ENCODE measurements at regions not wholly inside any gene's neighbourhood (a gene's known extent, or its start where the extent isn't known, plus 50 kb on each side); places are given as distances from the start of the nearest gene placed in this dataset.

DNA sequence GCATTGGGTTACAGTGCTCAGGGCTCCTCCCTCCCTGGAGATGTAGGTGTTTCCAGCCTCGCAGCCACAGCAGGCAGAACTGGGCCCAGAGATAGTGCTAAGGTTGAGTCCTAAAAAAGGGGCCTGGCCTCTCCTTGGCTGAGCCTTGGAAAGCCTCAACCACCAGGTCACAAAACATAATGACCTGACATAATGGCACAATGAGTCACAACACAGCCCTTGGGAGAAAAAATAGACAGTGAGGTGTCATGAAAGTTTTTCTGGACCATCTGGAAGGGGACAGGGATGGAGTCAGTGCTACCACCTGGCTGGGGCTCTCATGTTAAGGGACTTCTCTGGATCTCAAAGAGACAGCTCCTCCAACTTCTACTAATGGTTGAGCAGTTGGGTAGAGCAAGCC is 92.4 kb upstream of the LCLAT1 start:
- dilution Hi-C loops (cut with MboI; ENCODE audit: extremely low pct_ligation_motif_present, low sequenced_read_pairs): no loop called here
- intact Hi-C loops (cut with micrococcal nuclease): no loop called here
- CTCF ChIA-PET: no interaction called here

More for the DNA sequence above, 92.4 kb upstream of the LCLAT1 start:
- H3K79me2 ChIP-seq (ENCODE audit: control insufficient read depth, insufficient read depth, low read length): no peaks in the 10 kb centered on the region
- no peak overlapping the region for H2AFZ ChIP-seq (ENCODE audit: low read depth, low read length)
- no peaks in the 10 kb centered on the region for H3K9me1 ChIP-seq (replicated peaks; ENCODE audit: control insufficient read depth, extremely low read depth, insufficient read depth, low read length)
- POLR2A ChIA-PET: interaction anchor here (0.7 kb wide), 1 partner anchor 134 kb away, joined by 5 read pairs; no protein-coding TSS in a partner anchor
- no peaks in the 10 kb centered on the region for H3K27me3 ChIP-seq (ENCODE audit: control insufficient read depth in 2 of 2, insufficient read depth in 2 of 2, low read length in 2 of 2)
- no peaks in the 10 kb centered on the region for H3K36me3 ChIP-seq (ENCODE audit: control insufficient read depth in 2 of 2, extremely low read depth in 1 of 2, insufficient read depth in 2 of 2, low read length in 2 of 2)
- no peaks in the 10 kb centered on the region for H4K20me1 ChIP-seq (replicated peaks; ENCODE audit: control insufficient read depth, extremely low read depth, insufficient read depth, low read length)
- H3K9me3 ChIP-seq (replicated peaks; ENCODE audit: control insufficient read depth, insufficient read depth, low read length): no peaks in the 10 kb centered on the region
- H3K9ac ChIP-seq (replicated peaks; ENCODE audit: extremely low read depth, insufficient read depth, low read length): no peak overlapping the region
- no peak overlapping the region for H3K4me2 ChIP-seq (ENCODE audit: insufficient read depth, low read length)
- BruUV-seq (replicated peaks): no TSS peak
- TF ChIP-seq POLR2A (IDR thresholded peaks at IDR 0.05; ENCODE audit: low read depth, low read length) (no peak), FOS (IDR thresholded peaks at IDR 0.05; ENCODE audit: borderline replicate concordance, insufficient read depth, low read length) (no peak), GATA2 (IDR thresholded peaks at IDR 0.05; ENCODE audit: insufficient read depth, insufficient read length, low read depth, low read length) (no peak), EZH2 (IDR thresholded peaks at IDR 0.05; ENCODE audit: borderline replicate concordance, low read depth, low read length, severe bottlenecking) (no peak), MYC (IDR thresholded peaks at IDR 0.05; ENCODE audit: low read depth, low read length) (no peak), JUN (IDR thresholded peaks at IDR 0.05; ENCODE audit: borderline replicate concordance, insufficient read depth, insufficient read length, low read depth) (no peak), POLR2AphosphoS5 (IDR thresholded peaks at IDR 0.05; ENCODE audit: insufficient read depth, low read depth, low read length) (no peak)
- TF ChIP-seq, protein P1, sequence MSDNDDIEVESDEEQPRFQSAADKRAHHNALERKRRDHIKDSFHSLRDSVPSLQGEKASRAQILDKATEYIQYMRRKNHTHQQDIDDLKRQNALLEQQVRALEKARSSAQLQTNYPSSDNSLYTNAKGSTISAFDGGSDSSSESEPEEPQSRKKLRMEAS (IDR thresholded peaks at IDR 0.05; ENCODE audit: insufficient read depth, insufficient read length): no peak
- TF ChIP-seq, protein P2, sequence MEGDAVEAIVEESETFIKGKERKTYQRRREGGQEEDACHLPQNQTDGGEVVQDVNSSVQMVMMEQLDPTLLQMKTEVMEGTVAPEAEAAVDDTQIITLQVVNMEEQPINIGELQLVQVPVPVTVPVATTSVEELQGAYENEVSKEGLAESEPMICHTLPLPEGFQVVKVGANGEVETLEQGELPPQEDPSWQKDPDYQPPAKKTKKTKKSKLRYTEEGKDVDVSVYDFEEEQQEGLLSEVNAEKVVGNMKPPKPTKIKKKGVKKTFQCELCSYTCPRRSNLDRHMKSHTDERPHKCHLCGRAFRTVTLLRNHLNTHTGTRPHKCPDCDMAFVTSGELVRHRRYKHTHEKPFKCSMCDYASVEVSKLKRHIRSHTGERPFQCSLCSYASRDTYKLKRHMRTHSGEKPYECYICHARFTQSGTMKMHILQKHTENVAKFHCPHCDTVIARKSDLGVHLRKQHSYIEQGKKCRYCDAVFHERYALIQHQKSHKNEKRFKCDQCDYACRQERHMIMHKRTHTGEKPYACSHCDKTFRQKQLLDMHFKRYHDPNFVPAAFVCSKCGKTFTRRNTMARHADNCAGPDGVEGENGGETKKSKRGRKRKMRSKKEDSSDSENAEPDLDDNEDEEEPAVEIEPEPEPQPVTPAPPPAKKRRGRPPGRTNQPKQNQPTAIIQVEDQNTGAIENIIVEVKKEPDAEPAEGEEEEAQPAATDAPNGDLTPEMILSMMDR (IDR thresholded peaks at IDR 0.05; ENCODE audit: extremely low read depth in 1 of 2, insufficient read depth in 1 of 2, low read depth in 1 of 2, low read length in 2 of 2): no peak
- H3K4me3 ChIP-seq (replicated peaks in 1 of 3; ENCODE audit: insufficient read depth in 1 of 3, low read depth in 1 of 3, low read length in 3 of 3): no peak overlapping the region
- H3K27ac ChIP-seq (ENCODE audit: insufficient read depth, low read depth, low read length): no peak overlapping the region
- peaks cover 5% of the 10 kb centered on the region for H3K4me1 ChIP-seq (ENCODE audit: control insufficient read depth, extremely low read depth, insufficient read depth, low read length)
- DNase-seq (ENCODE audit: low read depth, low spot score) (no peak), FAIRE-seq (no peak)

Data from endothelial cell of umbilical vein (primary cell).